ENCODE measurements at regions not wholly inside any gene's neighbourhood (a gene's known extent, or its start where the extent isn't known, plus 50 kb on each side); places are given as distances from the start of the nearest gene placed in this dataset.
"Not testable (repeated sequence)": the region's sequence is repeated elsewhere in the genome, so short reads cannot be mapped to it uniquely, and the experiment has no call there.

DNA sequence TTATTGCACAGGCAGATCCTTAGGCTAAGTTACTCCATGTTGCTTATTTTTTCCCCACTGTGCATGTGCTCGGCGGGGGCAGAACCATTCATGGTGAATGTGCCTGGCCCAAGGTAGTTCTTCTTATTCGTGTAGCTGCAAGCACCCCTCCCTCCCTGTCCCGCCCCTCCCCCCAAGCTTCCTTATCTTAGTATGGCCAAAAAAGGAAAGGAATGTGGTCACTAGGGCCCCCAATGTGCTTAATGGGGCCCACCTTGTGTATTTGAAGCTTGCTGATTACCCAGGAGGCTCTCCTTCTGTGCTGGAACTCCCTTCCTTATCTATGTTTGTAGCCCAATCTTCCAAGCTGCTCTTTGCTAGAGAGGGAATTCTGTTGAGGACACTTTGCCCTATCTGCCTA lies 1259.7 kb upstream of the RAG2 start:
- Mint-ChIP-seq H3K27me3 (no peaks in the 10 kb centered on the region), H3K36me3 (ENCODE audit: insufficient read depth) (no peaks in the 10 kb centered on the region), H3K4me3 (ENCODE audit: low read depth) (no peak overlapping the region), H3K27ac (no peak overlapping the region), H3K4me1 (ENCODE audit: low read depth) (peaks cover 13% of the 10 kb centered on the region), H3K9me3 (ENCODE audit: low read depth) (peaks cover 11% of the 10 kb centered on the region)
- TF ChIP-seq CTCF (IDR thresholded peaks at IDR 0.05; ENCODE audit: unreplicated experiment) = no peak
- no peak for DNase-seq (ENCODE audit: low spot score, unreplicated experiment)

DNA sequence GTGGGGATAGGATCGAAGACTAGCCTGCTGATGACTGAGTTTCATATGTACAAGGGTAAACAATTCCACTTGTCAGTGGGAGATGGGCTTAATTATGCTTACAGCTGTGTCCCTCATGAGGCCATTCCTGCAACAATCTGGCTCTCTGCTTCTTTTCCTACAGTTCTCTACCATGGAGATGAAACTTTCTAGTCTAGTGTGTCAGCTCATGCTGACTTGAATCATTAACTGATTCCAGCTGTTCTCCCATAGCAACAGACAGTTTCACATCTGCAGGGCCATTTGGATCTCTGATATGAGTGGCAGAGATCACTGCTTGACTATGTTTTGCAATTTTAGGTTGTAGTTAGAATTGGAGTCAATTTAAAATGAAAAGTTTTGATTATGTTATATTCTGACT lies 1251.7 kb upstream of the RAG2 start:
- Mint-ChIP-seq H3K4me3 (ENCODE audit: low read depth) (no peak overlapping the region), H3K4me1 (ENCODE audit: low read depth) (no peaks in the 10 kb centered on the region), H3K36me3 (ENCODE audit: insufficient read depth) (no peaks in the 10 kb centered on the region), H3K27ac (no peak overlapping the region), H3K27me3 (no peaks in the 10 kb centered on the region), H3K9me3 (ENCODE audit: low read depth) (no peaks in the 10 kb centered on the region)
- TF ChIP-seq CTCF (IDR thresholded peaks at IDR 0.05; ENCODE audit: unreplicated experiment) = no peak
- DNase-seq (ENCODE audit: low spot score, unreplicated experiment) = no peak

DNA sequence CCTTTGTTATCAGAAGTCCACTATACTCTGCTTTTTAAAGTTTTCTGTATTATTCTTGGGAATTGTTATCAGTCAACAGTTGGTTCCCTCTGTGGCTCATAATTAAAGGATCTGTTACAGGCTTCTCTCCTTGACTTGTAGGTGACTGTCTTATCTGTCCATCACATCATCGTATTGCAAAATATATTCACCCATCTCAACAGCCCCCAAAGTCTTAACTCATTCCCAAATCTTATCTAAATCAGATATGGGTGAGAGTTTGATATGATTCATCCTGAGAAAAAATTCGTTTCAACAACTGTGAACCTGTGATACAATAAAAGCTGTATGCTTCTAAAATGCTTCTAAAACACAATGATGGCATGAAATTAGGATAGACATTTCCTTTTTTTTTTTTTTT lies 1245.6 kb upstream of the RAG2 start:
- no peak for TF ChIP-seq CTCF (IDR thresholded peaks at IDR 0.05; ENCODE audit: unreplicated experiment)
- H3K27me3 Mint-ChIP-seq = no peaks in the 10 kb centered on the region
- no peaks in the 10 kb centered on the region for H3K4me1 Mint-ChIP-seq (ENCODE audit: low read depth)
- no peak for DNase-seq (ENCODE audit: low spot score, unreplicated experiment)
- H3K36me3 Mint-ChIP-seq (ENCODE audit: insufficient read depth) = no peaks in the 10 kb centered on the region
- no peak overlapping the region for H3K4me3 Mint-ChIP-seq (ENCODE audit: low read depth)
- no peak overlapping the region for H3K27ac Mint-ChIP-seq
- H3K9me3 Mint-ChIP-seq (ENCODE audit: low read depth) = no peaks in the 10 kb centered on the region

- Mint-ChIP-seq H3K27ac (no peak overlapping the region), H3K36me3 (ENCODE audit: insufficient read depth) (no peaks in the 10 kb centered on the region), H3K27me3 (no peaks in the 10 kb centered on the region), H3K4me3 (ENCODE audit: low read depth) (no peak overlapping the region), H3K4me1 (ENCODE audit: low read depth) (no peaks in the 10 kb centered on the region), H3K9me3 (ENCODE audit: low read depth) (no peaks in the 10 kb centered on the region)
- TF ChIP-seq CTCF (IDR thresholded peaks at IDR 0.05; ENCODE audit: unreplicated experiment) = no peak
- DNase-seq (ENCODE audit: low spot score, unreplicated experiment) = no peak
Measured at GRCh38 chr11:37841016-37841415, 1243.0 kb upstream of the RAG2 start.

DNA sequence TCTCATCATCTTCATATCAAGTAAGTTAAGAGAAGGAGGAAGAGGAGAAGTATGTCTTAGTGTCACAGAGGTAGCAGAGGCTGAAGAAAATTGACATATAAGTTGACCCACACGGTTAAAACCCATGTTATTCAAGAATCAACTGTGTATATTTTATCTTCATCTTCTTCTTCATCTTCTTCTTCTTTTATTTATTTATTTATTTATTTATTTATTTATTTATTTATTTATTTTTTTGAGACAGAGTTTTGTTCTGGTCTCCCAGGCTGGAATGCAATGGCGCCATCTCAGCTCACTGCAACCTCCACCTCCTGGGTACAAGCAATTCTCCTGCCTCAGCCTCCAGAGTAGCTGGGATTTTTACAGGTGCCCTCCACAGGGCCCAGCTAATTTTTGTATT lies 1242.3 kb upstream of the RAG2 start:
- H3K9me3 Mint-ChIP-seq (ENCODE audit: low read depth); H3K36me3 Mint-ChIP-seq (ENCODE audit: insufficient read depth); H3K4me1 Mint-ChIP-seq (ENCODE audit: low read depth); DNase-seq (ENCODE audit: low spot score, unreplicated experiment); H3K4me3 Mint-ChIP-seq (ENCODE audit: low read depth); H3K27ac Mint-ChIP-seq; H3K27me3 Mint-ChIP-seq: not testable (repeated sequence)

GRCh38 chr11:37830529-37830928 lies 1232.5 kb upstream of the RAG2 start:
- H3K27ac Mint-ChIP-seq = no peak overlapping the region
- H3K9me3 Mint-ChIP-seq (ENCODE audit: low read depth) = no peaks in the 10 kb centered on the region
- peaks cover 2% of the 10 kb centered on the region for H3K4me1 Mint-ChIP-seq (ENCODE audit: low read depth)
- H3K27me3 Mint-ChIP-seq = no peaks in the 10 kb centered on the region
- no peaks in the 10 kb centered on the region for H3K36me3 Mint-ChIP-seq (ENCODE audit: insufficient read depth)
- no peak for DNase-seq (ENCODE audit: low spot score, unreplicated experiment)
- TF ChIP-seq CTCF (IDR thresholded peaks at IDR 0.05; ENCODE audit: unreplicated experiment) = no peak
- H3K4me3 Mint-ChIP-seq (ENCODE audit: low read depth) = no peak overlapping the region
